Activated T-helper 1 cell treated with anti-CD3 and anti-CD28 coated beads, Interleukin-12 subunit alpha, Interleukin-12 subunit beta, Interleukin-2, Interleukin-4 antibody, amounts not matched to agents 30 ng/mL and 10 ng/mL and 1 ng/mL, durations not matched to agents 14 hours and 24 hours and 36 hours (primary cell): ENCODE measurements at regions not wholly inside any gene's neighbourhood (a gene's known extent, or its start where the extent isn't known, plus 50 kb on each side); places are given as distances from the start of the nearest gene placed in this dataset.
"Not testable (repeated sequence)": the region's sequence is repeated elsewhere in the genome, so short reads cannot be mapped to it uniquely, and the experiment has no call there.

Experiments used
- DNase-seq: peaks from one replicate; pipeline ENCODE4 v3.0.0; 2021; ENCODE audit warnings: low spot score
- H3K27ac Mint-ChIP-seq: one replicate; pipeline ENCODE4 v1.8.0; 2021; ENCODE audit warnings: mild to moderate bottlenecking, mixed read lengths
- H3K27me3 Mint-ChIP-seq: one replicate; pipeline ENCODE4 v1.8.0; 2022; ENCODE audit warnings: mild to moderate bottlenecking, moderate library complexity, mixed read lengths; ENCODE audit not compliant: insufficient read depth
- H3K36me3 Mint-ChIP-seq: one replicate; pipeline ENCODE4 v1.8.0; 2021; ENCODE audit warnings: low read depth, mixed read lengths
- H3K4me1 Mint-ChIP-seq: one replicate; pipeline ENCODE4 v1.8.0; 2021; ENCODE audit warnings: low read depth, mixed read lengths
- H3K4me3 Mint-ChIP-seq: one replicate; pipeline ENCODE4 v1.8.0; 2021; ENCODE audit warnings: mild to moderate bottlenecking, moderate library complexity, mixed read lengths
- H3K9me3 Mint-ChIP-seq: one replicate; pipeline ENCODE4 v1.8.0; 2021; ENCODE audit warnings: mixed read lengths
- intact Hi-C: fragments of 100-400 bp; cut with micrococcal nuclease; formaldehyde crosslinking; loops from one replicate; pipeline ENCODE4 v1.15.1; 2024

DNA sequence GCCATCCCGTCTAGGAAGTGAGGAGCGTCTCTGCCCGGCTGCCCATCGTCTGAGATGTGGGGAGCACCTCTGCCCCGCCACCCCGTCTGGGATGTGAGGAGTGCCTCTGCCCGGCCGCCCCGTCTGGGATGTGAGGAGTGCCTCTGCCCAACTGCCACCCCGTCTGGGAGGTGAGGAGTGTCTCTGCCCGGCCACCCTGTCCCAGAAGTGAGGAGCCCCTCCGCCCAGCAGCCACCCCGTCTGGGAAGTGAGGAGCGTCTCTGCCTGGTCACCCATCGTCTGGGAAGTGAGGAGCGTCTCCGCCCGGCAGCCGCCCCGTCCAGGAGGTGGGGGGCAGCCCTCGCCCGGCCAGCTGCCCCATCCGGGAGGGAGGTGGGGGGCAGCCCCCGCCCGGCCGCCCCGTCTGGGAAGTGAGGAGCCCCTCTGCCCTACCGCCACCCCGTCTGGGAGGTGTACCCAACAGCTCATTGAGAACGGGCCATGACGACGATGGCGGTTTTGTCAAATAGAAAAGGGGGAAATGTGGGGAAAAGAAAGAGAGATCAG is 474.9 kb downstream of the IRS2 start:
- DNase-seq, H3K27me3 Mint-ChIP-seq, H3K4me1 Mint-ChIP-seq, H3K27ac Mint-ChIP-seq, H3K9me3 Mint-ChIP-seq, intact Hi-C loops, H3K4me3 Mint-ChIP-seq, H3K36me3 Mint-ChIP-seq: not testable (repeated sequence)

DNA sequence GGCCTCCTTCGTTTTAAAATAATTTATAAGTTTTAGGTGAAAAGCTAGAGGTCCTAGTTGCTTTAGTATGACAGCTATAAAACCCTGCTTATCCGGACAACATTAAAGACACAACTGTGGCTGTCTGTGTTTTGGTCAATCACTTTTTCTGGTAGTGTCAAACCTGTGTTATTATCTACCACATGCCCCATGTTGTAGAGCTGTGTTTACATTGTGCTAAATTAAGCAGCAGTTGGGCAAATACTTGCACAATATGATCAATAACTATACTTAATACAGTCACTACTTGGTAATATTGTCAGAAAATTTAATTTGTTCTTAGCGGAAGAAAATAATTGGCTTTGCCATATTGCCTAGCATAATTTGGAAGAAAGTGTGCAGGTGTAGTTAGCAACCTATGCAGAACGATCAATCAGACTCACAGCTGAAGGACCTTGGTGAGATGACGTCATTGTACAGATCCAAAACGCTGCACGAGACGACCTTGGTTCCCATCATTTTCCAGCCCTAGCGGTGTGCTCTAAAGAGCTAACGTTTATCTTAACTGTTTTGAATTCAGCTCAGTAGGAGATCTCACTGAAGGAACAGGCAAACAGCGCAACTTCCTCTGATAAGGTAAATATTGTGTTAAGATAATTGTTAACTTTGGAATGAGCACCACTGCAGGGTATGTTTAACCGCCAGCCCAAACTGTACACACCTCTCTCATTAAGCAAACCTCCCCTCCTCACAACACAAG is 476.6 kb downstream of the IRS2 start:
- intact Hi-C loops: no loop called here
- Mint-ChIP-seq H3K36me3 (no peaks in the 10 kb centered on the region), H3K27ac (no peak overlapping the region), H3K4me3 (no peak overlapping the region), H3K9me3 (no peaks in the 10 kb centered on the region), H3K27me3 (no peaks in the 10 kb centered on the region), H3K4me1 (no peaks in the 10 kb centered on the region)
- no peak for DNase-seq

DNA sequence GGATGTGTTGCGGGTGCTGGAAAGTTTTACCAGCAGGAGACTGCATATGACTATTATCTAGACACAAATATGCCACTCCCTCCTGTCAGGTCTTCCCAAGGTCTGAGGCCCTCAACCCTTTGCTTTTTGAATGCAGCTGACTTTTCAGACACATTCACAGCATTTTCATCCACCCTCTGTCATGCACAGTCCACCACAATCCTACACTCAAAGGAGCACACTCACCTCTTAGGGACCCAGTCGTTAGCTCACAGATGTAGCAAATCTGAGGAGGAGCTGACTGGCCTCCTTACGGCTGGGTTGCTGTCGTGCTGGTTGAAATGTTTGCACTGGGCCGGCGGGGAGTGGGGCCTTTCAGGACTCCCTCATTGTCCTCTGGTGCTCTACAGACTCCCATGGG is 479.4 kb downstream of the IRS2 start:
- intact Hi-C loops: no loop called here
- no peaks in the 10 kb centered on the region for H3K9me3 Mint-ChIP-seq
- H3K27ac Mint-ChIP-seq: no peak overlapping the region

DNA sequence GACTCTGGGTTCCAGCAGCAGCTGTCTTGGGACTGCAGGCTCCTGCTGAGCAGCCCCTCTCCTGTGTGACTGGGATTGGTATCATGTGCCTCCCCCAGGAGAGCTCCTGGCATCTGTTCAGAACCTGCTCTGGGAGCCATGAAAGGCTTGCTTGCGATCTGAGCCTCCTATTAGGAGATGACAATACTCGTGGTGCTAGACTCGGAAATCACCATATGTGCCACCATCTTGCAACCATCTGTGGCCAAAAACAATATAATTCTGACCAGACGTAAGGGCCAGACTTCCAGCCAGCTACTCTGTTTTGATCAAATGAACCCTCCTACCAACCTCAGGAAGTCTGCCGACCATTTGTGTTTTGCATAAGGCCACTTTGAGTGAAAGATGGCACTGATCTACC is 484.7 kb downstream of the IRS2 start:
- no peak for DNase-seq
- Mint-ChIP-seq H3K4me3 (no peak overlapping the region), H3K4me1 (no peaks in the 10 kb centered on the region), H3K27ac (no peak overlapping the region), H3K36me3 (no peaks in the 10 kb centered on the region), H3K9me3 (no peaks in the 10 kb centered on the region), H3K27me3 (peaks cover 2% of the 10 kb centered on the region)
- intact Hi-C loops: no loop called here

More for the DNA sequence above, 479.4 kb downstream of the IRS2 start:
- Mint-ChIP-seq H3K4me1 (no peaks in the 10 kb centered on the region), H3K36me3 (no peaks in the 10 kb centered on the region), H3K27me3 (peaks cover 2% of the 10 kb centered on the region), H3K4me3 (no peak overlapping the region)
- no peak for DNase-seq

DNA sequence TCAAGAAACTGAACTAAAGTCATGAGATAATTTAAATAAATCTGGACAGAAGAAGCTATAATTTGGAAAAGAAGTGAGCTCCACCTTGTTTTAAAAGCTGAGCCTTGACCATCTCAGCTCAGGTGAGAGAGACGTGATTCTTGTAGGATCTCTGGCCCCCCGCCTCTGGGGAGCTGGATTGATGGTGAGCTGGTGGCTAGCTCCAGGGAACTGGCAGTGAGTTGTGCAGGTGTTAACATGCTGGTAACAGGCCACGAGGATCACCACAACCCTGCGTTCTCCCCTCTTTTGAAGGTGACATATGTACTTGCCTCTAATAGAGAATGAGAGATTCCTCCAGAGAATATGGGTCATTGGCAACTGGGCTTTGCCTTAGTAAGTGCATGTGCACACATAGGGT is 485.1 kb downstream of the IRS2 start:
- Mint-ChIP-seq H3K27ac (no peak overlapping the region), H3K27me3 (peaks cover 2% of the 10 kb centered on the region), H3K9me3 (no peaks in the 10 kb centered on the region), H3K4me1 (no peaks in the 10 kb centered on the region), H3K36me3 (no peaks in the 10 kb centered on the region), H3K4me3 (no peak overlapping the region)
- intact Hi-C loops: no loop called here
- DNase-seq: no peak

DNA sequence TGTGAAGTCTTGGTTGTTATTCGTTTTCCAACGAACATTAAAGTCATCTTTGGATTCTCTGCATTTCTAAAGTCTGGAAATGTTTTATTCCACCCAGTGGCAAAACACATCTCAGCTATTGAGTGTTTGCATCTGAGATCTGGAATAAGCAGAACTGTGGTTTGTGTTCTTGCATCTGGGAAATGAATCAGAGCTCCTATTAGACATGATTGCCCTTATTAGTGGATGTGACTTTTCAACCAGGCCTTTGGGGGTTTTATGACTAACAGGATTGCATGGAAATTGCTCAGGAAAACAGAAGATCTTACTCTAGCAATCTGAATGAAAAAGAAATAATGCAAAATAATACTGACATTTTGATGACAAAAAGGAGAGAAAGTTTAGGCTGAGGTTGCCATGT is 488.8 kb downstream of the IRS2 start:
- Mint-ChIP-seq H3K27ac (no peak overlapping the region), H3K27me3 (no peaks in the 10 kb centered on the region), H3K9me3 (no peaks in the 10 kb centered on the region), H3K36me3 (no peaks in the 10 kb centered on the region), H3K4me3 (no peak overlapping the region), H3K4me1 (no peaks in the 10 kb centered on the region)
- DNase-seq: no peak
- intact Hi-C loops: no loop called here

DNA sequence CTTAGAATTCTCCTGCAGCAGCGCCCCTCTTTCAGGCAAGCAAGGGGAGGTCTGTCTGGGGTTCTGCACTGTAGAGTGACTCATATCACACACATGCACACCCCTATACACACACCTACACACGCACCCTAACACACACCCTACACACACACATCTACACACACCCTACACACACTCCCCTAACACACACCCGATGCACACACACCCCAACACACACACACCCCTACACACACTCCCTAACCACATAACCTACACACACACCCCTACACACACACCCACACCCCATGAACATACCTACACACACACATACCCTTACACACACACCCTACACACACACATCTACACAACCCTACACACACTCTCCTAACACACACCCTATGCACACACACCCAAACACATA is 493.2 kb downstream of the IRS2 start:
- Mint-ChIP-seq H3K36me3 (no peaks in the 10 kb centered on the region), H3K27me3 (no peaks in the 10 kb centered on the region), H3K4me1 (no peaks in the 10 kb centered on the region), H3K27ac (no peak overlapping the region), H3K4me3 (no peak overlapping the region), H3K9me3 (no peaks in the 10 kb centered on the region)
- intact Hi-C loops: no loop called here
- no peak for DNase-seq

DNA sequence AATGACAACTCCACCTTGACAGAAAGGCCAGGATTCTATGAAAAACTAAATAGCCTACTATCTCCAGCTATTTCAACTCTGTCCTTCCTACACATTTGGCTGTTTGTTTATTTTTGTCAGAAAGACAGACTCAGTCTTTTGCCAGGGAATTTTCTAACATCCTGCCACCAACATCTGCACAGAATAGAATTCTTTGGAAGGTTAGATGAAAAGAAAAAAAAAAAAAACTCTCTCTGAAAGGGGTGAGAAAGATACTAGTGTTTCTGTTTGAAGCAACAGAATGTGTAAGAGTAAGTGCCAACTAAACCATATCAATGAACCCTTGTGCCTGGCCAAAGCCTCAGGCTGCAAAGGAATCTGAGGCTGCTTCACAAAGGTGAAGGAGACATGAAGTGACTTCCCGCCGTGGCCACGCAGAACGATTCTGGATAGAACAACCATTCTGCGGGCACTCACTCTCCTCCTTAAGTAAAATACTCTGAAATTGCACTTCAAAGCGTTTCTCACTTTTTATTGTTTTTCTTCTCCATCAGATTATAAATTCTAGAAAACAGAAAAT is 498.2 kb downstream of the IRS2 start:
- DNase-seq: no peak
- no peak overlapping the region for H3K4me3 Mint-ChIP-seq
- H3K4me1 Mint-ChIP-seq: no peaks in the 10 kb centered on the region
- H3K36me3 Mint-ChIP-seq: no peaks in the 10 kb centered on the region
- H3K9me3 Mint-ChIP-seq: no peaks in the 10 kb centered on the region
- no peak overlapping the region for H3K27ac Mint-ChIP-seq
- no peaks in the 10 kb centered on the region for H3K27me3 Mint-ChIP-seq
- intact Hi-C loops: no loop called here

DNA sequence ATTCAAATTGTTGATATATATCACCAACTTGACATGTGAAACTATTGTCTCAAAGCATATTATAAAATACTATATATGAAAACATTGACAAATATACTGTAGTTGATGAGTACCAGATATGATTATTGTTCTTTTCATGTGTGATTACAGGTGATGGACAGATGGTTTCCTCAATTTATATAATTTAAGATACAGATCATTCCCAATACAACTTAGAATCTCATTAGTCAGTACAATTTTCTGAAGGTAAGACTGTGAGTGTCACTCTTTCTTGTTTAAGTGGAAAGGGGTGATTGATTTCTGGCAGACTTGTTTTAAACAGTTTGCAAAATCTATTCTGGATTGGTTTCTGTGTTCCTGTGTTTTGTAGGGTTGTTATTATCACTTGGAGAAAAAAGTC is 498.8 kb downstream of the IRS2 start:
- no peak for DNase-seq
- no peaks in the 10 kb centered on the region for H3K27me3 Mint-ChIP-seq
- H3K4me1 Mint-ChIP-seq: no peaks in the 10 kb centered on the region
- intact Hi-C loops: no loop called here
- no peaks in the 10 kb centered on the region for H3K9me3 Mint-ChIP-seq
- no peak overlapping the region for H3K4me3 Mint-ChIP-seq
- no peak overlapping the region for H3K27ac Mint-ChIP-seq
- H3K36me3 Mint-ChIP-seq: no peaks in the 10 kb centered on the region

DNA sequence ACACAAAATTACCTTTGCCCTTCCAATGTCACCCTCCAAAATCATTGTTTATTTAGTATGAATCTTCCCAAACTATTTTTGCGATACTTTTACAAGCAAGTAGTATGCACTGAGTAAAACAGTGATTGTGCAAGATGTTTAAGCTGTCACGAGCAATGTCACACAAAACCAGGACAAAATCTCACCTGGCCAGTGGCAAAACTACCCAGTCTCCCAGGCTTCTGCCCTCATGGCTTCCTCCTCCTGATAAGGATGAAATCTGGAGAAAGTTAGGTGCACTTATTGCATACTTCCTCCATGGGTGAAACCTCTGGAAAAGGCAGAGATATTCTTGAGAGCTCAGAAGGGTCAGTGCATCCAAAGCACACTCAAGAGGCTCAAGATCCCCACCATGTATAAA is 500.8 kb downstream of the IRS2 start:
- DNase-seq: no peak
- no peaks in the 10 kb centered on the region for H3K36me3 Mint-ChIP-seq
- H3K4me1 Mint-ChIP-seq: no peaks in the 10 kb centered on the region
- no peak overlapping the region for H3K4me3 Mint-ChIP-seq
- no peaks in the 10 kb centered on the region for H3K27me3 Mint-ChIP-seq
- intact Hi-C loops: no loop called here
- no peak overlapping the region for H3K27ac Mint-ChIP-seq
- no peaks in the 10 kb centered on the region for H3K9me3 Mint-ChIP-seq

DNA sequence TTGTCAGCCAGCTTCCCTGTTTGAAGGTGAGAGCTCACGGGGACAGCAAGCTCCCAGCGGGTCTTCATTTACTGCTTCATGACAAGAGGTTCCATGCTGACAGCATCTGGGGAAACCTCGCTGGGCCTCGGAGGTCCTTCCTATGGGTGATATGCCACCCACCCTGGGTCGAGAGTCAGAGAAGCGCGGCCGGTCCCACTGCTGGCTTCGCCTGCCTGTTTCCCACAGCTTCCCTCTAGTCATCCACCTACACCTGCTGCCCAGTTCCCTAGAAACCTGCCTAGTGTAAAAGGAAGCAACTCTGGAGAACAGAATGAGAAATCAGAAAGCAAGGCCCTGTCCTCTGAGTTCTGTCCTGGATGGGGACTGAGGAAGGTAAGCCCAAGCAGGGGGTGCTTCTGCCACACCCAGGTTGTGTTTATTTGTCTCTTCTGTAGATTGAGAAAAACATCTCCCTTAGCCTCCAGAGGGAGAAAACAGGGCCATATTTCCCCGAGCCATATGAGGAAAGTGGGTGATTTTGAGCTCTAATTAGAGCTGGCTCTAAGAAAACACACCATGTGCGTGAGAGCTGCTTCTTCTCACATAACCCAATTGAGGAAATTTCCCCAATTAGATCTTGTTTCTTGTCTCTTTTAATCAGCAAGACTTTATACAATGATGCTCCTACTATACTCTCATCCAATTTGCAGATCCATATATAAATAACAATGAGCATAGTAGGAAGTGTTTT is 504.3 kb downstream of the IRS2 start:
- H3K9me3 Mint-ChIP-seq: no peaks in the 10 kb centered on the region

DNA sequence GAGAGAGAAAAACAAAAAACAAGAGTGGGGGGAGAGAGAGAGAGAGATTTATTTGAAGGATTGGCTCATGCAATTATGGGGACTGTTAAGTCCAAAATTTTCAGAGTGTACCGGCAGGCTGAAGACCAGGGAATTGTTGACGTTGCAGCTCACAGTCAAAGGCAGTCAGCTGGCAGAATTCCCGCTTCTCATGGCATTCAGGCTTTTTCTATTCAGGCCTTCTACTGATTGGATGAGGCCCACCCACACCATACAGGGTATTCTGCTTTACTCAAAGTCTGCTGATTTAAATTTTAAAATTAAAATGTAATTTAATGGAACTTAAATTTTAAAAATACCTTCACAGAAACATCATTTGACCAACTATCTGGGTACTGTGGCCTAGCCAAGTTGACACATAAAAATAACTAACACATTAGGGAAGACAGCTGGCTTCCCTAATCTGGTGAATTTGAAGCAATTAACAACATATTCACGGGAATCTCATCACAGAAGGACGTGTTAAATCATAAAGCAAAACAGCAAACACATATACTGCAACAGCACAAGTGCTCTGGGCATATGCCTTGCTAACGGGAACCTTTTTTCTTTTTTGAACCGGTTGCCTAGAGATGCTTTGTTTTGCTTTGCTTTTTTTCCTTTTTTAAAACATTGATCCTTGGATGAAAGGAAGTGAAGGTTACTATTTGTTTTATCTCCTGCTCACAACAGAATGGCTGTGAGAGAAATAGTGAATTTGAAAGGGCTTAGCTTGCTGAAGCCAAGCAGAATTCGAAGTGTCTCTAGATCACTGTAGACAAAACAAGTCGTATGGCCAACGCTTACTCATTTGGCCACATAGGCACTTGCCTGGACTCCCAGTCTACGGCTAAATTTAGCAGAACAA is 505.1 kb downstream of the IRS2 start:
- Mint-ChIP-seq H3K27ac (no peak overlapping the region), H3K4me3 (no peak overlapping the region), H3K27me3 (no peaks in the 10 kb centered on the region), H3K4me1 (no peaks in the 10 kb centered on the region), H3K36me3 (no peaks in the 10 kb centered on the region), H3K9me3 (no peaks in the 10 kb centered on the region)
- no peak for DNase-seq
- intact Hi-C loops: no loop called here

More for the DNA sequence above, 504.3 kb downstream of the IRS2 start:
- no peak overlapping the region for H3K4me3 Mint-ChIP-seq
- no peaks in the 10 kb centered on the region for H3K36me3 Mint-ChIP-seq
- no peaks in the 10 kb centered on the region for H3K27me3 Mint-ChIP-seq
- no peak for DNase-seq
- H3K27ac Mint-ChIP-seq: no peak overlapping the region
- no peaks in the 10 kb centered on the region for H3K4me1 Mint-ChIP-seq
- intact Hi-C loops: no loop called here
